HG02759 (cell line): ENCODE measurements at regions not wholly inside any gene's neighbourhood (a gene's known extent, or its start where the extent isn't known, plus 50 kb on each side); places are given as distances from the start of the nearest gene placed in this dataset.
"Not testable (repeated sequence)": the region's sequence is repeated elsewhere in the genome, so short reads cannot be mapped to it uniquely, and the experiment has no call there.

Source experiments
- ATAC-seq: cut with Tn5 transposase; IDR thresholded peaks from one replicate; pipeline ENCODE4 v1.9.1; 2021; ENCODE audit warnings: mild to moderate bottlenecking, moderate library complexity; ENCODE audit not compliant: unreplicated experiment

DNA sequence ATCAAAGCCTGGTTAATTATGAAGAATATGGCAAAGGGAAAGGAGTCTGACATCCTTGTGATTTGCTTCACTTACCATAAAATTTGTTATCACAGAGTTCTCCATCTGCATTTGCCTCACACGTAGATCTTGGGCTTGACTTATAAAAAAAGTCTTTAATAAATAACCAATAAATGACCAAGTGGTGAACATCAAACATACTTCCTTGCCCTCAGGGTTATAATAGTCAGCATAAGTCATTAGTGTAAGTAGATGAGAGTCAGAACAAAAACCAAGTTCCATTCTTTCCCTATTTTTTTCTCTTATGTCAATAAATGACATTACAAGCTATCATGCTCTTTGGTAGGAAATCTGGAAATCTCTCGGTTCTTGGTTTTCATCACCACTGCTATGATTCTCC is 635.4 kb upstream of the ATXN7L3B start:
- no peak for ATAC-seq

DNA sequence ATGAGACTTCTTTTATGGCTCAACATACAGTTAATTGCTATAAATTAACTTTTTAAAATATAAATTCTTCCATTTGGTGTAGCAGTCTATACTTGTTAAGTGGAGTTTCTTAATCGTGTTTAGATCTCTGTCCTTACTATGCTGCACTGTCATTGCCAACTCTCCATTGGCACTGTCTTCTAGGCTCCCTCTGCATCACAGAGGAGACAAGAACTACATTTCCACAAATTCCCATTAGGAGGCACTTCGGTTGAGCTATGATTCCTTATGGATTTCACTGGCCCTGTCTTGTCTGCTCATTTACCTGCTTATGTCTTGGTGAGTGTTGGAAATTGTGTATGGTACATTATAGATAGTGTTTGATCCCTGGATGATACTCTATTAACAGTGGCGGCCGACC is 630.9 kb upstream of the ATXN7L3B start:
- ATAC-seq = no peak

DNA sequence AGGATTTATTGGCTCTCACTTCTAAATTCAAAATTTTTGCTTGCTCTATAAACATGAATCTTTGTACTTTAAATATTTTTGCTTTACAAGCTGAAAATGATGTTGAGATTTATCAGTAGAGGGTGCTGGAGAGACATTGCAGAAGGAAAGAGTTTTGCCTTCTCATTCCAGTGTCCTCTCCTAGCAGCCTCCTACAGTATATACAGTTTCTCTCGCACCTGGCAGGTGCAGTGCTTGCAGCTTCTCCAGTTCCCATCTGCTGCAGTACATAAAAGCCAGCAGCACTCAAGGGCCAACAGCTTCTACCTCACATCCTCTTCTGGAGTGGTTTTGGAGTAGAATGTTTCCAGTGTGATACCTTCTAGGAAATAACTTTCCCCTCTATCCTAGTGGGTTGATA is 601.8 kb upstream of the ATXN7L3B start:
- ATAC-seq = no peak

DNA sequence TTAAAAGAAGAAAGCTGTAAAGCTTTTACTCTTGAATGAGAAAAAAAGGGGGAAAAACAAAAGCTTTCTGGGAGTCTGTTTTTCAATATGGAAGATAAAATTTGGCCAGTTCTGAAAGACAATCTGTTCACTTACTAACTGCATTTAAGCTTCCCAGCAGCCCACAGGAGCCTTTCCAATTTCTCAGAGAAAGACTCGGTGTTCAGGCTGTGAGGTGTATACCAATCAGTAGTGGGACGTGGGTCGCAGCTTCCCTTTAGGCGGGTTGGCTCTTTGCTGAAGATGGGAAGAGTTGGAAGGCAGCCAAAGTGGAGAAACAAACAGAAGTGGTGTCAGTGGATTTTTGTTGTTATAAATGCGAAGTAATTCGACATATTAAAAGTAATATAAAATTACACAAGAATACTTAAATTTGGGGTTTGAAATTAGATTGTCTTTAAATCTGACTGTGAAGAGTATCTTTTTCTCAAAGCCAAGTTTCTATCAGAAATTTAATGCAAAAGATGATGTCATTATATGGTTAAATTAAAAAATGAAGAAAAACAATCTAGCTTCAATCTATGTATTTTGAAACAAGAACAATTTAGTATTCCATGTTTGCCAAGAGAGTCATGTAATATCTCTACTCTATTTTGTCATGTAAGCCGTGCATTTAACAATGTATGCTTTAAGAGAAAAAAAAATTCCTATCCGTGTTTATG is 590.2 kb upstream of the ATXN7L3B start:
- no peak for ATAC-seq

DNA sequence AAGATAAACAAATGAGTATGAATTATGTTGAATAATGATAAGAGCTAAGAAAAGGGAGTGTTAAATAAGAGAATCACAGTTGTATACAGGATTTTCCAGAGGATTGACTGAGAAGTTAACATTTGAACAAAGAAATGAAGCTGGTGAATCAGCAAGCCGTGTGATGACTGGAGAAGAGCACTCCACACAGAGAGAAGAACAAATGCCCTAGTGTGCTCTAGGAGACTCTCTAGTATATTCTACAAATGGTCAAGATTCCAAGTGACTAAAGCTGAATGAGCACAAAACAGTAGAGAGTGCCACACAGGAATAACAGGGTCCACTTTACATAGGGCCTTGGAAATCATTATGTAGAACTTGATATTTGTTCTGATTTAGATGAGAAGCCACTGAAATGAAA is 587.1 kb upstream of the ATXN7L3B start:
- no peak for ATAC-seq

DNA sequence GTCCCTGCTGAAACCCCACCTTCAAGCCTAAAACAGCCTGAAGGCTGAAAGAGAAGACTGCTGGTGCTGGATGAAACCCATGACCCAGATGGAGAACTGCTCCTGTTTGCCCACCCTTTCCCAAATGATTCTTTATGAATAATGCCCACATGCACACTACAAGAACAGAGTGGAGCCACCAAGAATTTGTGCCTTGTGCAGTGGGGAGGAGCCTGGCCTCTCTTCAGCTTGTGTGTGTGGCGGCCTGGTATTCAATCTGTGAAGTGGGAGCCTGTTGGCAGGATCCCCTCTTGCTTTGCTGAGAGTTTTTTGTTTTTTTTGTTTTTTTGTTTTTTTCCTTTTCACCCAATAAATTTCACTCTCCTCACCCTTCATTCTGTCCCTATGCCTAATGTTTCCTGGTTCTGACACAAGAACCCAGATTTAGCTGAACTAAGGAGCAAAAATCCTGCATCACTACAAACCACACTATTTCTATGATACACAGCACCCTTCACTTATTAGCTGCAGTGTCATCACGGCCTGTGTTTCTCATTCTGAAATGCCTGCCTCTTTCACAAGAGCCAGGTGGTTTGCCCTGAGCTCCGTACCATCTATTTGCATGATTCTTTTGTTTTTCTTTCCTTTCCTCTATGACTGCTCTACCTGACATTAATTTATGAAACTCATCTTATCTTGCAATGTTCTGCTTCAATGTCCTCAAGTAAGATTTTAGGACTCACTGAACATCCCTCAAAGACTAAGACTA is 585.5 kb upstream of the ATXN7L3B start:
- ATAC-seq = no peak

DNA sequence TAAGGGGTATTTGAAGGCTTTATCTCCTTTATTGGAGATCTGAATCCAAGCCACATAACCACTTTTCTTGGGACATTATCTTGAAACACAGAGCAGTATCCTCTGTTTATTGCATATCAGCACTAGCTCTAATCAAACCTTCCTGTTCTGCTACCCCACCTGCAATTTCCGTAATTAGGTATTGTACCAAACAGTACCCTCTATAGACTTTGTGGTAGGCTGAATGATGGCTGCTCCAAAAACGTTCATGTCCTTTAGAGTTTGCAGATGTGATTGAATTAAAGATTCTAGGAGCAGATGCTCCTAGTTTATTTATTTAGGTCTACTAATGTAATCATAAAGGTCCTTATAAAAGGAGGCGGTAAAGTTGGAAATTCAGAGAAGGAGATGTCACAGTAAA is 573.0 kb upstream of the ATXN7L3B start:
- no peak for ATAC-seq

DNA sequence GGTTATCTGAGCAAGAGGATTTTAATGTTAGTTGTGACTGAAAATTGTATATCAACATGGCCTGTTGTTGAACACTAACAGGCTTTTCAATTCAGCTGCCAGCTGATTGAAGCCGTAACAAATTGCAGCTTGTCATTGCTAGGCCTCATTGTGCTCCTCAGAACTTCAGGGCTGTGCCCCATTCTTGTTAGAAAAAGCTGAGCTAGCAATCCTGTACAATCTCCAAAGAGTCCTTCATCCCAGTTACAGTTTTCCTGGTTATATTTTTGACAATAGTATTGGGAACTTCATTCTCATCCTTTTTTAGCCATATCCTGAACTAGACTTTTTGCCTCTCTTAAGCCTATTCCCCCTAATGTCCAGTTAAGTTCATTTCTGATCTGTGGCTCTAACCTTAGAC is 564.1 kb upstream of the ATXN7L3B start:
- ATAC-seq = no peak

DNA sequence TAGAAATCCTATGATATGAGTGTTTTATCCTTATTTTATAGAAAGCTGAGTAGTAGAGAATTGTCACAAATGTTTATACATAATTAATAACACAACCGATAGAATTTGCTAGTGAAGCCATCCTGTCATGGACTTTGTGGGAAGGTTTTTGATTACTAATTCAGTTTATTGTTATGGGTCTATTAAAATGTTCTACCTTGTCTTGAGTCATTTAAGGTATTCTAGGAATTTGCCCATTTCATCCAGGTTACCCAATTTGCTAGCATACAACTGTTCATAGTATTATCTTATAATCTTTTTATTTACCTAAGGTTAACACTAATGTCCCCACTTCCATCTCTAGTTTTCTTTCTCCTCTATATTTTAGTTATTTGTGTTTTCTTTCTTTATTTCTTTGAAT is 553.1 kb upstream of the ATXN7L3B start:
- no peak for ATAC-seq

DNA sequence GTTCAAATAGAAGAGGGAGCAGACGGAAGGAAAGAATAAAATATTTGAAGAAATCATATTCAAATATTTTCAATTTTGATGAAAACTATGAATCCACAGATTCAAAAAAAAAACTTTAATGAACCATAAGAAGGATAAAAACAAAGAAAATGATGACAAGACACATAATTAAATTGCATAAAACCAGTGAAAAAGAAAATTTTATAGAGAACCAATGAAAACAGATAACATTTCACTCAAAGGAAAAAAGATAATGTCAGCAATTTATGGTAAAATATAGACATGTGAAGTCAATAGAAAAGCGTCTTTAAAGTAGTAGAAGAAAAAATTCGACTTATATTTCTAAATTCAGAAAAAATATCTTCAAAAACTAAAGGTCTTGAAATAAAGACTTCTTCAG is 546.5 kb upstream of the ATXN7L3B start:
- ATAC-seq = no peak

DNA sequence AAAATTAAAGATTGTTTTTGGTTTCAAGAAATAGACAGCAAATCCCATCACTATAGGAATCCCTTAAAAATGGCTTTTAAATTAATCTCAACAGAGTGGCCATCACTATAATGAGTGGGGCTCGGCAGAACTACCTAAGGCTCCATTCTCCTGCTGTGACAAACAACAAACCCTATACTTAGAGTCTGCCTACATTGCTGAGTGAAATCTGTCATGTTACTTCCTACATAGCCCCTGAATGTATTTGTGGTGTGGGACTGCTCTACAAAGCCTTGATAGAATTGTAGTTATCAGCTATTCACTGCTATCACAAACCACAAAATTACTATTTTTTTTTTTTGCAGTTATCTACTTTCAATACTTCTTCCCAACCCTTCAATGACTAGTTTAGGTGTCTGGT is 538.7 kb upstream of the ATXN7L3B start:
- ATAC-seq = no peak

DNA sequence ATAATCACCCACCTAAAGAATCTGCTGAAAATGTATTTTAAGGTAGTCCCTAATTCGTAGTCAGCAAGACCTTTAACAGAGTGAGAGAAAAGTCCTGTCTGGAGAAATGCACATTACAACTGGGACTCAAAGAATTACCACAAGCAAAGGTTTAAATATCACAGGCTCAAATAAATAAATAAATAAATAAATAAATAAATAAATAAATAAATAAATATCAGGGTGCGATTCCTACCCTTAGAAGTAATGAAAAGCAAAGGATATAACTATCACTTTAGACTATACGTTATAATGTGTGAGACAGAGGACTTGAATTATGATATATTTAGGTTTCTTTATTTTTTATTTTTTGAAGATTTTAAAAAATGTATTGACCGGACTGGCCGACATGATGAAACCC is 522.5 kb upstream of the ATXN7L3B start:
- ATAC-seq = no peak

DNA sequence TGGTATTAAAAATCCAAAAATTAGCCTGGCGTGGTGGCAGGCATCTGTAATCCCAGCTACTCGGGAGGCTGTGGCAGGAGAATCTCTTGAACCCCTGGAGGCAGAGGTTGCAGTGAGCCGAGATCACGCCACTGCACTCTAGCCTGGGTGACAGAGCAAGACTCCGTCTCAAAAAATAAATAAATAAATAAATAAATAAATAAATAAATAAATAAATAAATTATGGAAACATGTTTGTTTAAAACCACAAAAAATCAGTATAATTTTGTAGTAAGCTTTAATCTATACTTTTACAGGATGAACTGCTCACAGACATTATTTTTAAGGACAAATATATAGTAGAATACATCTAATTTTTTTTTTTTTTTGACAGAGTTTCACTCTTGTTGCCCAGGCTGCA is 521.3 kb upstream of the ATXN7L3B start:
- not testable (repeated sequence) for ATAC-seq

DNA sequence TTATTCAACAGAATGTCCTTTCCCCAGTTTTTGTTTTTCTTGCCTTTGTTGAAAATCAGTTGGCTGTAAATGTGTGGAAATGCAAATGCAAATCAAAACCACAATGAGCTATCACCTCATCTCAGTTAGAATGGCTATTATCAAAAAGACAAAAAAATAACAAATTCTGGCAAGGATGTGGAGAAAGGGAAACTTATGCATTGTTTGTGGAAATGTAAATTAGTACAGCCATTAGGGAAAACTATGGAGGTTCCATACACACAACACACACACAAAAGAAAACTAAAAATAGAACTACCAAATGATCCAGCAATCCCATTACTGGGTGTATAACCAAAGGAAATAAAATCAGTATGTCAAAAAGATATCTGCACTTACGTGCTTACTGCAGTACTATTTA is 518.8 kb upstream of the ATXN7L3B start:
- ATAC-seq = no peak

DNA sequence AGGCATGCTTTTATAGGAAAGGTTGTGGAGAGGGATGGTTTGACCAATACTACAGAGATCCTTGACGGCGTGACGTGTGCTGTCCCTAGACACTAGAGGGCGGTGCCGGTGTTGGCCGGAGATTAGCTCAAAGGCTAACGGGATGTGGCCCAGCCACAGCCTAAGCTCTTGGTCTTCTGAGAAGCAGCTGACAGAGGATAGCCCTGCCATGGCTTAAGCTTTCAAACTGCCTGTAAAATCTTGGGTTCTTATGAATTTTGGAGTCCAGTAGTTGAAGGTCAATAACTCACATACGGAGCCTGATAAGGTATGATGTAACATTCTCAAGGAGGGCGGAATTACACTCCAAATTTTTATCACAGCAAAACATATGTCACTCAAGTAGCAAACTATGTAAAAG is 515.7 kb upstream of the ATXN7L3B start:
- peak; percentile 100 for ATAC-seq

DNA sequence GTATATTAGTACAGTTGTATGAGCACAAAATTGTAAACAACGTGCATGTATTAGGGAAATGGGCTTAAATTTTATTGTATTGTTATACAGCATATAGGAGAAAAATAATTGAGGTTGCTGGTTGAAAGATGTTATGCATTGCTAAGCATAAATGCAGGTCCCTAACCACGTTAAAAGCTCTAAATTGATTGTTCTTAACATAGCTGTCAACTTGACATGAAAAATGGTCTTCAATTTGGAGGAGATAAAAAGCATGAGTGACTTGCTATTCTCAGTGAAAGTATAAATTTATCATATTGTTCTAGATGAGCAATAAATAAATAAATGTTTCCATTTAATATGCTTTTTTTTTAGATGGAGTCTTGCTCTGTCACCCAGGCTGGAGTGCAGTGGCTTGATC is 506.6 kb upstream of the ATXN7L3B start:
- no peak for ATAC-seq

DNA sequence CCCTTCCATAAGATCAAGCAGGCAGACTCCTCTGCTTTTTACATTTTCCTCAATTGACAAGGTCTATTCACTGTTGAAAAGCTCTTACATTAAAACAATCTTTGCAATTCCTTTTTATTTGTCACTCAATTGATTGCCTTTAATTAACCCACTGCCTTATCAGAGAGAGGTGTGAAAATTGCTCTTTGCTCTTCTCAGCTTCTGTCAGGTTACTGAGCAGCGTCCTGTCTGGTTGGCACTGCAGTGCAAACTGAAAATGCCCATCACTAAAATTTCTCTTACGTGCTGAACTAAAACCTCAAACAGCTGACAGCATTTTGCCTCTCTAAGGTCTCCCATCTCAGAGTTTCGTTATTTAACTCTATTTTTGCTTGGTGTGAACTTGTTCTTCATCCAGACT is 504.1 kb upstream of the ATXN7L3B start:
- ATAC-seq = no peak

DNA sequence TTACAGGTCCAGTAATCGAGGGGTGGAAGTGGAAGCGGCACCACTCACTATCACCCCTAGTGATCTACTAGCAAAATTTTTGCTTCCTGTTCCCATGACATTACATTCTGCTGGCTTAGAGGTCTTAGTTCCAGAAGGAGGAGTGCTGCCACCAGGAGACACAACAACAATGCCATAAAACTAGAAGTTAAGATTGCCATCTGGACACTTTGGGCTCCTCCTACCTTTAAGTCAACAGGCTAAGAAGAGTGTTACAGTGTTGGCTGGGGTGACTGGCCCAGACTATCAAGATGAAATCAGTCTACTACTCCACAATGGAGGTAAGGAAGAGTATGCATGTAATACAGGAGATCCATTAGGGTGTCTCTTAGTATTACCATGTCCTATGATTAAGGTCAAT is 498.5 kb upstream of the ATXN7L3B start:
- not testable (repeated sequence) for ATAC-seq

DNA sequence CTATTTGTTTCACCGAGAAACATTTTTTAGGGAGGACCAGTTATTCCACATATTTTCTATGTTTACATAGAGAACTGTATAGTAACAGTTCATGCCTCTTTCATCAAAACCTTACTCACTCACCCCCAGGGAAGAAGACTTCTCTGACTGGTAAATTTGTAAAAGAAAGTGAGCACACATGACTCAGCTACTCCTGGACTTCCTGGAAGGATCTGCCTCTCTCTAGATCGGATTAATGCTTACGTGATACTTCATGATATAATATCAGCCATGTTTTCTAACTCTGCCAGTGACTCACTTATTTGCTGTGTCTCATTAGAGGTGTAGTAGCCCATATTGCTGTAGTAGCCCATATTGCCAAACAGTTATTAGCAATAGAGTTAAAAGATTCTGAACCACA is 494.3 kb upstream of the ATXN7L3B start:
- no peak for ATAC-seq

DNA sequence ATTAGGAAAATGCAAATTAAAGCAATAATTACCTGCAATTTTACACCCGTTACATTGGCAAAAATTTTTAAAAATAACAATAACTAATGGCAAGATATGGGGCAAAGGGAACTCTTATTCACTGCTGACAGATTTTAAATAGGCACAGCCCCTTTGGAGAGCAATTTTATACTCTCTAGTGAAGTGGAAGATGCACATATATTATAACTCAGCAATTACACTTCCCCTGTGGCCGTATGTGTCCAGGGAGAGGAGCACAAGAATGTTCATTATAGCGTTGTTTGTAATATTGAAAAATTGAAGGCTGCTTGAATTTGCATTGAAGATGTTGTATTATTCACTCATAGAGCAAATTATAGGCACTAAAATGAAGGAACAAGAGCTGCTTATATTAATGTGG is 488.3 kb upstream of the ATXN7L3B start:
- ATAC-seq = no peak

DNA sequence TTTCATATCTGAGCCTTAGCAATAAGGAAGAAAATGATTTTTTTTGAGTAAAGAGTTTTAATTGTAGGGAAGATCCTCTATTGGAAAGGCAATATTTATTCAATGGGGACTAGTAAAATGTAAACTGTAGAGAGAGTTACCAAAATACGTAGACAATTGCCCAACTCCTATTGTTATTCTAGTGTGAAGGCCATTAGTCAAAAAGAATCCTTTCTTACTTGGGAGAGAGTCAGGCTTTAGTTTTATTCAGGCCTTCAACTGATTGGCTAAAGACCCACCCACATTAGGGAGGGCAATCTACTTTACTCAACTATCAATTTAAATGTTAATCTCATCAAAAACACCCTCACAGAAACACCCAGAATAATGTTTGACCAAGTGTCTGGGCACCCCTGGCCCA is 485.8 kb upstream of the ATXN7L3B start:
- no peak for ATAC-seq

DNA sequence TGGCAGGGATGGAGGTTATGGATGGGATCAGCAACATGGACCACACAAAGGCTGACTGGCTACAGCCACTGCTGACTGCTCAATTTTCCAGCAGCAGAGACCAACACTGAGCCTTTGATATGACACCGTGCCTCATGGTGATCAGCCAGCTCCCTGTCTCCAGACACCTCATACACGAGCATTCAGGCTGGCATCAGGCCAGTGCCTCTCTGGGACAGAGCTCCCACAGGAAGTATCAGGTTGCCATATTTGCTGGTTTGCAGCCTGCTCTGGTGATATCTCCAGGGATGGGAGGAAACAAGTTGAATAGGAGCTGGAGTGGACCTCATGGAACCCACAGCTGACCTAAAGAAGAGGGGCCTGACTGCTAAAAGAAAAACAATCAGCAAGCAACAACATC is 471.2 kb upstream of the ATXN7L3B start:
- no peak for ATAC-seq

DNA sequence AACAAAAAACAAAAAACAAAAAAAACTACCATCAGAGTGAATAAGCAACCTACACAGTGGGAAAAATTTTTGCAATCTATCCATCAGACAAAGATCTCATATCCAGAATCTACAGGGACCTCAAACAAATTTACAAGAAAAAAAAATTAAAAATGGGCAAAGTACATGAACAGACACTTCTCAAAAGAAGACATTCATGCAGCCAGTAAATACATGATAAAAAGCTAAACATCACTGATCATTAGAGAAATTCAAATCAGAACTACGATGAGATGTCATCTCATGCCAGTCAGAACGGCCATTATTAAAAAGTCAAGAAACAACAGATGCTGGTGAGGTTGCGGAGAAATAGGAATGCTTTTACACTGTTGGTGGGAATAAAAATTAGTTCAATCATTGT is 466.5 kb upstream of the ATXN7L3B start:
- ATAC-seq = no peak
